ENCODE measurements at regions not wholly inside any gene's neighbourhood (a gene's known extent, or its start where the extent isn't known, plus 50 kb on each side); places are given as distances from the start of the nearest gene placed in this dataset.
A peak's percentile ranks its signal among the peaks of the same experiment; 100 is the strongest.

DNA sequence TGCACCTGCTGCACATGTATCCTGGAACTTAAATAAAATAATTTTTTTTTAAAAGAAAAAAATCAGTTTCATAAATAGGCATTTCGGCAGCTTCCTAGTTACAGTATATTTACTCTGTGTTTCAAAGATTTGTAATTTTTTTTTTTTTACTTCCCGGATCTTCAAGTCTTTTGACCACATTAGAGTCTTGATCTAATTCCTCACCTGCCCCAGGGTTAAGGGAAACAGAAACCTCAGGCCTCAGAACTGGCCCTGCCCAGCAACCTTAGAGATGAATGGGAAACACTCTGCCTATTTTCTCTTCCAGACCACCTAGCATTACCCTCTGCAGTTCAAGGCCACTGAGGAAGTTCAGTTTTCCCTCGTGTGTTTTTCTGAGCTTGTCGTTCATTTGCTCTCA, 304.0 kb downstream of the MAF start:
- DNase-seq (ENCODE audit: low spot score in 2 of 2): no peak

DNA sequence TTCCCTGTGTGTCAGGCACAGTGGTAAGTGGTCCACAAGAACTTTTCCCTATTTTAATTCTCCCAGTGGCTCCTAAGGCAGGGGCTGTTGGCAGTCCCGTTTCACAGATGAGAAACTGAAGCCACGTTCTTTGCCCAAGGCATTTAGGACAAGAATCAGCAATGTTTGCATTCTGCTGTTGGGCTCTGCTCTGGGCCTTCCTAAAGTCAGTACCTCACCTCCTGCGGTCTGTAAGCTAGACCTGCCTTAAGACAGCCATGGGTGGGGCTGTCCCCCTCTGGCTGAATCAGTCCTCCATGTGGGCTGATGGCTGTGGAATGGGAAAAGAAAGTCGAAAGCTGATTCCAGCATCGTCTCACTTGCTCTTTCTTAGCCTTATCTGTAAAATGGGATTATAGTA, 304.8 kb downstream of the MAF start:
- Mint-ChIP-seq H3K36me3 (no peaks in the 10 kb centered on the region), H3K27ac (no peak overlapping the region), H3K9me3 (peaks cover 0 to 10% of the 10 kb centered on the region in 2 donors)
- DNase-seq (ENCODE audit: low spot score in 2 of 2) (no peak), ATAC-seq (no peak)

More for the DNA sequence above, 304.0 kb downstream of the MAF start:
- no peak overlapping the region for H3K27ac Mint-ChIP-seq
- H3K36me3 Mint-ChIP-seq: no peaks in the 10 kb centered on the region
- ATAC-seq: no peak
- peaks cover 0 to 10% of the 10 kb centered on the region in 2 donors for H3K9me3 Mint-ChIP-seq

DNA sequence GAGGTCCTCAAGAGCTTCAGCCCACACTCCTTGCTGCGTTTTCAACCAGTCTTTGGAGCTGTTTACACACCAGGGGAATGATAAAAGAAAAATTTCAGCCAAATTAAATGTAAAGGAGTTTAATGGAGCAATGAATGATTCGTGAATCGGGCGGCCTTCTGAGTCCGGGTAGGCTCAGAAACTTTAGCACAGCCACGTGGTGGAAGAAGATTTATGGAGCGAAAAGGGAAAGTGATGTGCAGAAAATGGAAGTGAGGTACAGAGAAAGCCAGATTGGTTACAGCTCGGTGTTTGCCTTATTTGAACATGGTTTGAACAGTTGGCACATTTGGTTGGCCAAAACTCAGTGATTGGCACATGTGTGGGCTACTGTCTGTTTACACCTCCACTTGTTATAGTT, 305.4 kb downstream of the MAF start:
- Mint-ChIP-seq H3K27ac (no peak overlapping the region), H3K36me3 (no peaks in the 10 kb centered on the region), H3K9me3 (peaks cover 0 to 10% of the 10 kb centered on the region in 2 donors)
- no peak for ATAC-seq
- no peak for DNase-seq (ENCODE audit: low spot score in 2 of 2)

DNA sequence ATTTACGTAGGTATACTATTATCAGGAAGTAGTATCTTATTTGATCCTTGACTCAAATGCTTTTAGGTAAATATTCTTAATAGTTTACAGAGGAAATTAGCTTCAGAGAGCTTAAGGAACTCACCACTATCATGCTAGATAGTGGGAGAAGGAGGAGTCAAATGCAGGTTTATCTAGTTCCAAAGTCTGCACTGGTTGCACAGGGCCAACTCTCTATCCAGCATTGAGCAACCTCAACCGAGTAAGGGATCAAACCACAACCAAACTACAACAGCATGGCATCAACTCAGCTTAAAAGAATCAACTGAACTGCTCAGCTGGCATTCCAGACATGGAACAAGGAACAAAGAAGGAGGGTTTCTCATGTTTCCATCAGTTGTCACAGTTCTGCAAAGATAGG, 306.0 kb downstream of the MAF start:
- no peak for DNase-seq (ENCODE audit: low spot score in 2 of 2)
- no peaks in the 10 kb centered on the region for H3K36me3 Mint-ChIP-seq
- H3K9me3 Mint-ChIP-seq: peaks cover 0 to 10% of the 10 kb centered on the region in 2 donors
- no peak for ATAC-seq
- H3K27ac Mint-ChIP-seq: no peak overlapping the region

DNA sequence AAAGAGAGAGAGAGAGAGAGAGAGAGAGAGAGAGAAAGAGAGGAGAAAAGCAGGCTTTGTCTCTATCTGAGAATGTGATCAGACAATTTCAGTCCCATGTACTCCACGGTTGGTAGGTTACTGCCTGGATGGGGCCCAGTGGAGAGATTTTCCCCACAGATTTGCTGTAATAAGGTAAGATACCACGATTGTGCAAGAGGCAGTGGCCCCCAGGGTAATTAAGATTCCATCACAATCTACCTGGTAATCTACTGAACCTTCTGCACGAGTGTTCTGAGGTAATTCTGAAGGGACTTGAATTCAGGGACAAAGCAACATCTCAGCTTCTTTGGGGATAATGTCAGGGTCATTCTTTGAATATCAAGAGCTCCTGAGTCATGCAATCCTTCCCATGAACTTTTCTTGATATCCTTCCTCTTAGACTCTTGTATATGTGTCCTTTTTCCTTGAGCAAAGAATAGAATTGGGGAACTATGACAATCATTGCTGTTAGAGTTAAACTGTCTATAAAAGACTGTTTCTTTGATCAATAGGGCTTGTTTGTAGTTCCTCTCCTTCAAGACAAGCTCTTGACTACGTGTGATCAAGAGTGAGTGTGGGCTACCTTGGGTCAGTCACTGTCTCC, 306.6 kb downstream of the MAF start:
- peaks cover 0 to 10% of the 10 kb centered on the region in 2 donors for H3K9me3 Mint-ChIP-seq
- peaks cover 0 to 5% of the 10 kb centered on the region in 2 donors for H3K36me3 Mint-ChIP-seq
- no peak overlapping the region for H3K27ac Mint-ChIP-seq
- ATAC-seq (no peak), DNase-seq (ENCODE audit: low spot score in 2 of 2) (no peak)

DNA sequence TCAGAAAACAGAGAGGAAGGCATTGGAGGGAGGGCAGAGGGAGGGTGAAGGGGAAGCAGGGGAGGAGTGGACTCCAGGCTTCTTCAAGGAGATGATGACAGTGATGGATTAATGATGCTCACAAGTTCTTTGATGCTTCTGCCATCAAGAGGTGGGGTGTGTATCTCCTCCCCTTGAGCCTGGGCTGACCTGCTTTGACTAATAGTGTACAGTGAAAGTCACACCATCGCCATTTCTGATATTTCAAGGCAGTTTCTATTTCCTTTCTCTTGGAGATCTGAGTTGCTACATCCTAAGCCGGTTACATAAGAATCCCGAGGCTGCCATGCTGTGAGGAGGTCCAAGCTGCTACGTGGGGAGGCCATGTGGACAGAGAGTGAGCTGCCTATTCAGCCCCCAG, 312.5 kb downstream of the MAF start:
- Mint-ChIP-seq H3K36me3 (peaks cover 0 to 17% of the 10 kb centered on the region in 2 donors), H3K9me3 (peaks cover 0 to 12% of the 10 kb centered on the region in 2 donors), H3K27ac (no peak overlapping the region)
- ATAC-seq (peak; percentile 43 to 46), DNase-seq (ENCODE audit: low spot score in 2 of 2) (no peak)

DNA sequence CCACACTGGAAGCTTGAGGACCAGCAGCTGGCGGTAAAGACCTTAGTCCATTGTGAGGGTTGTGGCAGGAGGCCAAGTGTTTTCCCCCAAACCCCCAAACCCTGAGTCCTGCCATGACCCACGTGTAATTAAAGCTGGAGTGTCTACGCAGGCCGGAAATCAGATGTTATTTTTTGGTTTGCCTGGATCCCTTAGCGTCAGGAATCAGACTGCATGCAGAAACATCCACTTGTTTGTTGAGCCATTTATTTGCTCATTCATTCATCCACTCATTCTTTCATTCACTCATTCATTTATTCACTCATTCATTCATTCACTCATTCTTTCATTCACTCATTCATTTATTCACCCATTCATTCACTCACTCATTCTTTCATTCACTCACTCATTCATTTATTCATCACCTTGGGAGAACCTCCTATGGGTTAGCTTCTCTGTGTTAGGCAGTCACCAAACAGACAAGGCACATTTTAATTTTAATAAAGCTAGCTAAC, 313.1 kb downstream of the MAF start:
- ATAC-seq (no peak), DNase-seq (ENCODE audit: low spot score in 2 of 2) (no peak)
- Mint-ChIP-seq H3K27ac (peak overlapping the region; percentile 14 to 85), H3K36me3 (peaks cover 0 to 17% of the 10 kb centered on the region in 2 donors), H3K9me3 (peaks cover 0 to 12% of the 10 kb centered on the region in 2 donors)

DNA sequence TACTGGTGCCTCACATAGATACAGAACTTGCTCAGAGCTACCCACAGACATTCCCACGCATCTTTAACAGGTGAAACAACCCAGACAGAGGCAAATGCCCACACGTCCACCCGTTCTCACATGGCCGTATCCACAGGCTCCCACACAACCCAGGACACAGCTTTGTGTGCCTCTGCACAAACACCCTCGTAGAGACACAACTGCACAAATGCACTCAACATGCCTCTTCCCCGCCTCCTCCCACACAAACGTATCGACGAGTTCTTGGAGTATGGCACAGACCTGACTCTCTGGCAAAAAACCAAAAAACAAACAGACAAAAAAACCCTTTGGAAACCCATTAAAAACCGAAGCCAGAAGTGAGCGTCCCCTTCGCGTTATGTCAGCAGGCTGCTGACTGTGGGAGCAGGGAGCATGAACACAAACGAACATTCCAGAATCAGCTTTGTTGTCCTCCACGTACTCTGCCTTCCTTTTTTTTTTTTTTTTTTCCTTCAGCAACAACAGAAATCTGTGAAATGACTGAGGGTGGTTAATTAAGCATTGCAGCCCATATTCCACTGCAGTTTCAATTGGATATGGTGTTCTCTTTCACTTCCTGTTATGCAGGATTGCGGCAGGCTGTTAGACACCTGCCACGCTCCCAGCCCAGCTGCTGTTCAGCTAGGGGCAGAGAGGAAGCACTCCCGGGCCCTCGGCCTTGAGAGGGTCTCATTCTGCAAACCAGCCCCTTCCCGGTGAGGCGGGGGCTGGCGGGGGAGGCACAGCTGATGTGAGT, 313.7 kb downstream of the MAF start:
- peak overlapping the region; percentile 14 to 51 for H3K27ac Mint-ChIP-seq
- peaks cover 0 to 5% of the 10 kb centered on the region in 2 donors for H3K9me3 Mint-ChIP-seq
- H3K36me3 Mint-ChIP-seq: peaks cover 0 to 17% of the 10 kb centered on the region in 2 donors
- peak in 1 of 2 donors; percentile 50 for DNase-seq (ENCODE audit: low spot score in 2 of 2)
- peak; percentile 66 to 76 for ATAC-seq

GRCh38 chr16:79284766-79285165, 315.8 kb downstream of the MAF start:
- DNase-seq (ENCODE audit: low spot score in 2 of 2) (no peak), ATAC-seq (no peak)
- no peak overlapping the region for H3K27ac Mint-ChIP-seq
- H3K36me3 Mint-ChIP-seq: peaks cover 6 to 17% of the 10 kb centered on the region in 2 donors
- H3K9me3 Mint-ChIP-seq: peaks cover 0 to 5% of the 10 kb centered on the region in 2 donors

DNA sequence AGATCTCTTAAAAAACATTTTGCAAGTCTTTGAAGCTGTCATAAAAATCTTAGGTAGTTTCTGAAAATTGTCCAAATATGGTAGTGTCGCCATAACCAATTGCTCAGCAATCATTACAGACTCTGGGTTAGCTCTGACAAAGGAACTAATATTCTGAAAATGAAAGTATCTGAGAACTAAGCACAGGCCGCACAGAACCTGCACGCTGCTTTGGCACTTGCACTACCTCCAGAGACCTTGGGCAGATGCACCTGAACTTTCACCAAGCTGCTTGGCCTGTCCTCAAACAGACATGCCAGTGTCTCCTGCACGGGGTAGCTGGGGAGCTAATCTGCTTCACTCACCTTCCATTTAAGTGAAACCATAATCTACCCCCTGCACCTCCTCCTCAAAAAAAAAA, 317.0 kb downstream of the MAF start:
- ATAC-seq (peak; percentile 28 to 51), DNase-seq (ENCODE audit: low spot score in 2 of 2) (no peak)
- peaks cover 0 to 5% of the 10 kb centered on the region in 2 donors for H3K9me3 Mint-ChIP-seq
- H3K36me3 Mint-ChIP-seq: peaks cover 6 to 10% of the 10 kb centered on the region in 2 donors
- no peak overlapping the region for H3K27ac Mint-ChIP-seq

DNA sequence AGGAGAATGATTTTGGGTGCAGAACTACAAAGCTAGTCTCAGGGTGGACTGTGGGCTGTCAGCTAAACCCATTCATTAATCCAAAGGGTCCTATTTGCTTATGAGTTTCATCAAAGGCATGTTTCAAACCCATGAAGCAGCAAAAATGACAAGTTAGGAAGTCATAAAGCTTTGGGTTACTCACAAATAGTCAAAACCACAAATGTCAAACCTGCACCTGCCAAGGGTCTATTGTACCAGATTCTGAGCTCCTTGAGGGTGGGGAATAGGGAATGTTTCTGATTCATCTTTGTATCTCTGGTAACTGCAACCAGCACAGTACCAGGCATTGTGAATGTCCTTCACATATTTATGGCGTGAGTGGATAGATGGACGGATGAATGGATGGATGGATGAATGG, 317.7 kb downstream of the MAF start:
- Mint-ChIP-seq H3K27ac (peak overlapping the region; percentile 11 to 60), H3K9me3 (peaks cover 0 to 5% of the 10 kb centered on the region in 2 donors), H3K36me3 (peaks cover 6 to 9% of the 10 kb centered on the region in 2 donors)
- DNase-seq (ENCODE audit: low spot score in 2 of 2) (no peak), ATAC-seq (peak; percentile 40 to 68)

DNA sequence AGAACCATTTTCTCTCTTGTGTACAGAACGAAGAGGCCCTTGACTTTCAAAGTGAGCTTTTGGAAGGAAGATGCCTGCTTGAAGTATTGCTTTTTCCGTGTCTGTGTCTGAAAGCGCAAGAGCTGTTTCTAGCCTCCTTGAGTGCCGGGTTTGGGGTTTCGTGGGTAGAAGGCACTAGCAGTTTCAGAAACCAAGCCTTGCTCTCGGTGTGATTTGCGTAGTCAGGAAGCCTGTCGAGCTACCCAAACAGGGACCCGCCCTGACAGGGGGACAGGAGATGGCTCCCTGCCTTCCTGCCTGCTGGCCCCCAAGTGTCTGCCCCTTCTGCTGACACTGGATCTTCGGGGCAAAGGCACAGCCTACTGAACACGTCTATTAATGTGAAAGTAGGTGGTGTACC, 322.0 kb downstream of the MAF start:
- Mint-ChIP-seq H3K36me3 (peaks cover 6 to 11% of the 10 kb centered on the region in 2 donors), H3K9me3 (no peaks in the 10 kb centered on the region), H3K27ac (peak overlapping the region in 1 of 2 donors; percentile 46)
- ATAC-seq (peak; percentile 69 to 83), DNase-seq (ENCODE audit: low spot score in 2 of 2) (peak in 1 of 2 donors; percentile 56)

GRCh38 chr16:79276501-79276900, 324.0 kb downstream of the MAF start:
- Mint-ChIP-seq H3K36me3 (peaks cover 6 to 11% of the 10 kb centered on the region in 2 donors), H3K27ac (no peak overlapping the region), H3K9me3 (peaks cover 0 to 3% of the 10 kb centered on the region in 2 donors)
- no peak for DNase-seq (ENCODE audit: low spot score in 2 of 2)
- no peak for ATAC-seq

GRCh38 chr16:79274264-79274663, 326.3 kb downstream of the MAF start:
- peaks cover 0 to 3% of the 10 kb centered on the region in 2 donors for H3K9me3 Mint-ChIP-seq
- ATAC-seq (no peak), DNase-seq (ENCODE audit: low spot score in 2 of 2) (no peak)
- H3K36me3 Mint-ChIP-seq: peaks cover 5 to 6% of the 10 kb centered on the region in 2 donors
- no peak overlapping the region for H3K27ac Mint-ChIP-seq

- H3K9me3 Mint-ChIP-seq: peaks cover 0 to 9% of the 10 kb centered on the region in 2 donors
- peak overlapping the region; percentile 69 to 73 for H3K27ac Mint-ChIP-seq
- peak; percentile 73 to 78 for DNase-seq (ENCODE audit: low spot score in 2 of 2)
- ATAC-seq: peak; percentile 66 to 73
- peaks cover 6 to 9% of the 10 kb centered on the region in 2 donors for H3K36me3 Mint-ChIP-seq
Observed at GRCh38 chr16:79272141-79272577, 328.4 kb downstream of the MAF start.

DNA sequence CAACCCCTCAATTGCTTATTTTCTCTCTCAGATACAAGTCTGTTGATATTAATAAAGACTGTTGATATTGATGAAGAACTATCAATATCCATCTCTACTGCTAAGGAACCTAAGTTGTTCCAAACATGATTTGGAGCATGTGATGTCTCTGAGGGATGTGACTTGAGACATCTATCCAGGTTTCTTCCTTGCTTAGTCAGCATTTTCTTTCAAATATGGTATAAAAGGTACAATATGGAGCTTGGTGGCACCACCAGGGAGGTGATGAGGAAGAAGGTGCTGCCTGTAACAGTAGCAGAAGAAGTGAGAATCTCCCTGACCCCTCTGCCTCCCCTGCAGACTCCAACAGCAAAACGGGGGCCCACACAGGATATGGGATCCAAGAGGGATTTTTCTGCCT, 329.0 kb downstream of the MAF start:
- peaks cover 3 to 13% of the 10 kb centered on the region in 2 donors for H3K9me3 Mint-ChIP-seq
- H3K36me3 Mint-ChIP-seq: peaks cover 12 to 14% of the 10 kb centered on the region in 2 donors
- peak overlapping the region; percentile 69 to 73 for H3K27ac Mint-ChIP-seq
- ATAC-seq: no peak
- no peak for DNase-seq (ENCODE audit: low spot score in 2 of 2)

GRCh38 chr16:79270011-79270410, 330.5 kb downstream of the MAF start:
- DNase-seq (ENCODE audit: low spot score in 2 of 2): no peak
- H3K9me3 Mint-ChIP-seq: peaks cover 5 to 15% of the 10 kb centered on the region in 2 donors
- peak overlapping the region; percentile 87 to 95 for H3K27ac Mint-ChIP-seq
- ATAC-seq: peak in 1 of 2 donors; percentile 2
- peaks cover 9 to 11% of the 10 kb centered on the region in 2 donors for H3K36me3 Mint-ChIP-seq

All from activated naive CD4-positive, alpha-beta T cell treated with anti-CD3 and anti-CD28 coated beads, Interleukin-2, amount 50 U/mL, for 72 hours (primary cell).